GM21381 (cell line): ENCODE measurements at regions not wholly inside any gene's neighbourhood (a gene's known extent, or its start where the extent isn't known, plus 50 kb on each side); places are given as distances from the start of the nearest gene placed in this dataset.
A peak's percentile ranks its signal among the peaks of the same experiment; 100 is the strongest.

ENCODE experiments used
- ATAC-seq: cut with Tn5 transposase; IDR thresholded peaks from one replicate; pipeline ENCODE4 v1.9.1; 2021; ENCODE audit warnings: mild to moderate bottlenecking, moderate library complexity; ENCODE audit not compliant: unreplicated experiment

GRCh38 chr5:162484095-162484494 is 416.5 kb downstream of the GABRG2 start:
- no peak for ATAC-seq

- ATAC-seq: no peak
Measured at GRCh38 chr5:162484986-162485385, 417.4 kb downstream of the GABRG2 start.

GRCh38 chr5:162485666-162486292 is 418.2 kb downstream of the GABRG2 start:
- no peak for ATAC-seq

GRCh38 chr5:162487528-162488525 is 420.3 kb downstream of the GABRG2 start:
- ATAC-seq: no peak

GRCh38 chr5:162496100-162496808 is 428.7 kb downstream of the GABRG2 start:
- no peak for ATAC-seq

GRCh38 chr5:162497455-162497854 is 429.9 kb downstream of the GABRG2 start:
- ATAC-seq: no peak

GRCh38 chr5:162502780-162503179 is 435.2 kb downstream of the GABRG2 start:
- no peak for ATAC-seq

- ATAC-seq: no peak
Measured at GRCh38 chr5:162503796-162504195, 436.2 kb downstream of the GABRG2 start.

GRCh38 chr5:162512935-162513565 is 445.5 kb downstream of the GABRG2 start:
- no peak for ATAC-seq

GRCh38 chr5:162514116-162514515 is 446.5 kb downstream of the GABRG2 start:
- no peak for ATAC-seq

GRCh38 chr5:162520878-162521277 is 453.3 kb downstream of the GABRG2 start:
- ATAC-seq: no peak

GRCh38 chr5:162529209-162529608 is 461.6 kb downstream of the GABRG2 start:
- no peak for ATAC-seq

- ATAC-seq: no peak
Measured at GRCh38 chr5:162529886-162530285, 462.3 kb downstream of the GABRG2 start.

- no peak for ATAC-seq
Measured at GRCh38 chr5:162543437-162543836, 475.9 kb downstream of the GABRG2 start.

GRCh38 chr5:162544905-162545304 is 477.3 kb downstream of the GABRG2 start:
- no peak for ATAC-seq

GRCh38 chr5:162550236-162550635 is 482.7 kb downstream of the GABRG2 start:
- no peak for ATAC-seq

- no peak for ATAC-seq
Measured at GRCh38 chr5:162558120-162558519, 490.5 kb downstream of the GABRG2 start.

- ATAC-seq: no peak
Measured at GRCh38 chr5:162567644-162568043, 500.1 kb downstream of the GABRG2 start.

GRCh38 chr5:162573758-162574157 is 506.2 kb downstream of the GABRG2 start:
- no peak for ATAC-seq

- ATAC-seq: no peak
Measured at GRCh38 chr5:162591724-162592123, 524.2 kb downstream of the GABRG2 start.

GRCh38 chr5:162593881-162594280 is 526.3 kb downstream of the GABRG2 start:
- ATAC-seq: peak; percentile 64
